HG03378 (cell line): ENCODE measurements at regions not wholly inside any gene's neighbourhood (a gene's known extent, or its start where the extent isn't known, plus 50 kb on each side); places are given as distances from the start of the nearest gene placed in this dataset.
"Not testable (repeated sequence)": the region's sequence is repeated elsewhere in the genome, so short reads cannot be mapped to it uniquely, and the experiment has no call there.

Experiments
- ATAC-seq: cut with Tn5 transposase; IDR thresholded peaks from one replicate; pipeline ENCODE4 v1.9.1; 2021; ENCODE audit warnings: mild to moderate bottlenecking, moderate library complexity; ENCODE audit not compliant: unreplicated experiment

DNA sequence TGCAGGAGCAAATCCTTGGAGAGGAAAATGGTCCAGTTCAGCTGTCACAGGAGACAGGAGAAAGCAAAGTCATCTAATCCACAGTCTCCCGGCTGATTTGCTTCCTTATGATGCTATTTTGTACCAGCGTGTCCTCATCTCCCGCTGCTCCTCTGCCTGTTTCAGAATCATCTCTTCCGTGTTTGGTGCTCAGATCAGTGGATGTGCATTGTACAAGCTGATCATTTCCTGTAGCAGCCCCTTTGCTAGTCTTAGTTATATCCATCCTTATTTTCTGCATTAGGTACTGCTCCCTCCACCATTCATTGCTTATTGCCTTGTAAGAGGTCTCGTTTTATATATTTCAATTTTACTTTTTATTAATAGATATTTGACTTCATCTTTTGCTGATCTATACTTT, 219.9 kb upstream of the PRSS58 start:
- ATAC-seq = not testable (repeated sequence)

DNA sequence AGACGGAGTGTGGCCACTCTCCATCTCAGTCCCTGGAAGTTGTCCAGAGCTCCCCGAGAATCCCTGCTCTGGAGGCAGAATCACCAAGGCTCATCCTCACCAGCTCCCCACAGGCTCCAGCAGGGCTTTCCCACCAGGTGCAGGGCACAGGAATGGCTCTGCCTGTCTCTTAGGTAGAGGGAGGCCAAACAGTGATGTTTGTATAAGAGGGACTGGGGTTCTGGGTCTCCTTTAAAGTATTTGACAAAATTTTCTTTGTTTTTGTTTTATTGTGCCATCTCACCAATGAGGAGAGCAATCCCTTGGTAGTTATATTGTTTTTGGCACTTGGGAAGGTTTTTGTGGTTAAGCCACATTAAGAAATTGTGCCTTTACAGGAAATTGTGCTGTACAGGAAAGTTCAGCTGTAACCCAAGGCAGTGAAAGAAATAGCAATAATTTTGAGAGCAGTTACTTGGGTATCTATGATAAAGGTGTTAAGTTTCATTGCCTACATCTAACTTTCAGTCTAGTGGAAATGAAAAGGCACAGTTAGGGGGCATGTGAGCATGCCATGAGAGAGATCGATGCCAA, 219.3 kb upstream of the PRSS58 start:
- no peak for ATAC-seq

DNA sequence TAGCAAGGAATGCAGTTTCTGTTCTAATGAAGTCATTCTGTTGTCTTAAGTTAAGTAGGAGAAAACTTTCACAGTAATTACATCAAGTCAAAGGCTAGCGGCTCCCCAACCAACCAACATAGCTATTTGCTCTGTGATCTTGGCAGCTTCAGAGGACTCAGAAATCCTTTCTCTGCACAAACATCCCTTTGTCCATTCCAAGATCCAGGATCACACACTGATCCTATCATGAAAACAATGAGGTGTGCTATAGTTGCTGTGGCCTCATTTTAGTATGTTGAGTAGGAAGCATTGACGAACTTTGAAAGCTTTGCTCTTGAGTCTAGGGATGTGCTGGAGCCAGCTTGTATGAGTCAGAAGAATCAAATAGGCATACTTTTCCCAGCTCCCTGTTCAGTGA, 218.2 kb upstream of the PRSS58 start:
- ATAC-seq = no peak

DNA sequence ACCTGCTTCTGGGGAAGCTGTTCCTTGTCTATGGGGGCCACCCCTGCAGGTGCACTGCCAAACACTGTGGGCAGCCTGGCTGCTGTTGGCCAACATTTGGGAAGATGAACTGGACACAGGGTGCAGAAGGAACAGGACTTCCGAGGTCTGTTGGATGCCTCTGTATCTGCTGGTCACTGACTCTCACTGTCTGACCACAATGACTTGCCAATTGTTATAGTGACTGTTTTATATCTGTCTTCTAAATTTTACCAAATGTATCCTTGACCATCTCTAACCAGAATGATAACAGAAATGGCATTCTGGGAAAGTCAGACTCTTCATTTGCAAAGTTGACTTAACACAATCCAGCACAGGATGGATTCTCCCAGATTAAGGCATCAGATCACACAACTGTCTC, 214.0 kb upstream of the PRSS58 start:
- no peak for ATAC-seq

DNA sequence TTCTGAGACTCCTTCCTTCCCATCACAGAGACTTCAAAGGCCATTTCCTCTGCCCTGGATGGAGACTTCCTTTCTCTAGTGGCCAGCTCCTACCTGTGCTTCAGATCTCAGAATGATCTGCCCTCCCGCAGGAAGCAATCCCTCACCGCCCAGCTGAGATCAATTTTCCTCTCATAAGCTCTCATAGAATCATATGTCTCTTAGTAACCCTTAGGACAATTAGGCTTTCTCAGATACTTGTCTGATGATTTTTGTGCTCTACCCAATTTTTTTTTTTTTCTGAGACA, 212.6 kb upstream of the PRSS58 start:
- ATAC-seq = no peak

DNA sequence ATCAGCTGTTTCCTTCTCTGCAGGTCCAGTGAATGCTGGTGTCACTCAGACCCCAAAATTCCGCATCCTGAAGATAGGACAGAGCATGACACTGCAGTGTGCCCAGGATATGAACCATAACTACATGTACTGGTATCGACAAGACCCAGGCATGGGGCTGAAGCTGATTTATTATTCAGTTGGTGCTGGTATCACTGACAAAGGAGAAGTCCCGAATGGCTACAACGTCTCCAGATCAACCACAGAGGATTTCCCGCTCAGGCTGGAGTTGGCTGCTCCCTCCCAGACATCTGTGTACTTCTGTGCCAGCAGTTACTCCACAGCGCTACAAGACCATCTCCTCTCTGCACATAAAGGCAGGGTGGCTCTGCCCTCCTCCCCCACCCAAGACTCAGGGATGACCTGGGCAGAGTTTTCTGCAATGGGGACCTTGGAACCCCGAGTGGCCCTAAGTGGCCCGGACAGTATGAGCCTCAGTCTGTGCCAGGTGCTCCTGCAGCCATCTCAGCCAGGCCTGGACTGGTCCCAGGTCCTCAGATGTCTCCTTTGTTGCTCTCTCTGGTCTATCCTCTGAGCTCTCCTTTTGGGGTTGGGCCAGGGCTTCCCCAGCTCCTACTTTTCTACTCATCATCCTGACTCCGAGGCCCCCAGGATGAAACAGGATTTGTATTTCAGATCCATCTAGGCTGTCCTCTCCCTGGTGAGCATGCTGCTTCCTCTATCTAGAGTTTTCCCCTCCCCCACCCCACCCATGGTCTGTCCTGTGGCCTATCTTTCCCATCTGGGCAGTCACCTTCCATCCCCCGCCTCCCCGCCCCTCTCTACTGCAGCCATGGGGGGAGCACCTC, 212.1 kb upstream of the PRSS58 start:
- no peak for ATAC-seq

DNA sequence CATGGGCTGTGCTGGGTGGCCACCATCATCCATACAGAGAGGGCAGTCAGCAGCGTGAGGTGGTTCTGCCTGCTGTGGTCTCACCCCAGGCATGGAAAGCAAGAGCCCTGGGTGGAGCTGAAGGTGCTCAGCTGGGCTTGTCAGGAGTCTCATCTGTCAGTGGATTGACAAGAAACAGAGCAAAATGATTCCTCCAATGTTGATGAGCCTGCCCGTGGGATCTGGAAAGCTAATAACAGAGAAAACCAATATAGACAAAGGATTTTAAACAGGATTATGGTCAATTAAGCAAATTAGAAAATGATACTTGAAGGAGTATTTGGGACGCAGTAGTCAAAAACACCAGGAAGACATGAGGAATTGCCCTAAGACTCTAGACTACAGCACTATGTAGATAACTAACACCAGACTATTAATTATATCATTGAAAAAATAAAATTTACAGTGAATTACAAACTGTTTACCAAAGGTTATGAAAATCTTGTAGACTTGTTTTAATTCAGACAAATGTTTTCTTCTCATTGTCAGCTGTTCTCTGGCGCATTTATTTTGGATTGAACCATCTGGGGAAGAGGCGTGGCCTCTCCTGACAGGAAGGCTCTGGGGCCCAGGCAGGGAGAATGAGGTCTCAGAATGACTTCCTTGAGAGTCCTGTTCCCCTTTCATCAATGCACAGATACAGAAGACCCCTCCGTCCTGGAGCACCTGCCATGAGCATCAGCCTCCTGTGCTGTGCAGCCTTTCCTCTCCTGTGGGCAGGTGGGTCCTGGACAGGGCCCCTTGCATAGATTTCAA, 211.2 kb upstream of the PRSS58 start:
- no peak for ATAC-seq

DNA sequence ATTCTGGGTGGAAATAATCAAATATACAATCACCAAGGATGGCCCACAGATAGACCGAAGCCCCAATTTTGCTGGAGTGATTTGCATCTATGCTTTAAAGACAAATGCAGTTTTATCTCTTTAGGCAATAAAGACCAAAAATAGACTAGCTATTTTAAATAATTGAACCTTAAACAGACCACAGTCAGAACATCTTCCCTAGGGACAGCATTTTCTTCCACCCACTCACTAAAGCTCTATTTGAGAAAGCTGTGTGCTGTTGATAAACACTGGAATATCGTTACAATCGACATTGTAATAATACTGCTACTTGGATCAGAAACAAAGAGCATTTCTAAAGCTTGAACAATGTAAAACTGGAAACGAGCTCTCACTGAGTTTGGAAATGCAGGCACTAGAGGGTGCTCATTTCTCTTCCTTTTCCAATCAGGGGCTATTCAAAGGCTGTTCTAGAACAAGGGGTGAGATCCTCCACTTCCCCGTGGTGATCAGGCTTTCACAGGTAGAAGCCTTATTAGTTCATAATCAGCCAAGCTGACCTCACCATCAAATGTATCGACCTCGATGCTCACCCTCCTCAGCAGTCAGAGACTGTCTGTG, 209.3 kb upstream of the PRSS58 start:
- not testable (repeated sequence) for ATAC-seq

DNA sequence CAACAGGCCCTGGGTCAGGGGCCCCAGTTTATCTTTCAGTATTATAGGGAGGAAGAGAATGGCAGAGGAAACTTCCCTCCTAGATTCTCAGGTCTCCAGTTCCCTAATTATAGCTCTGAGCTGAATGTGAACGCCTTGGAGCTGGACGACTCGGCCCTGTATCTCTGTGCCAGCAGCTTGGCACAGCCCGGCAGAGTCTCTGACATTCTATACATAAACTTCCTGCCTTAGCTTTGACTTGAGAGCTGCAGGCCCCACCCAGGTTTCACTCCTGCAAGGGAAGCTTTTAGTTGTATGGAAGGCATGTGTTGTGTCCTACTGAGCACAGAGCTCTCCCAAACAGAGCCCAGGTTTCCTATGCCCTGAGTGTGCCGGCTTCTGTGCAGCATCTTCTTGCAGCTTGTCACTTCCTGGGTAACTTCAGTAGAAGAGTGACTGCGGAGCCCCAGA, 205.6 kb upstream of the PRSS58 start:
- ATAC-seq = no peak

DNA sequence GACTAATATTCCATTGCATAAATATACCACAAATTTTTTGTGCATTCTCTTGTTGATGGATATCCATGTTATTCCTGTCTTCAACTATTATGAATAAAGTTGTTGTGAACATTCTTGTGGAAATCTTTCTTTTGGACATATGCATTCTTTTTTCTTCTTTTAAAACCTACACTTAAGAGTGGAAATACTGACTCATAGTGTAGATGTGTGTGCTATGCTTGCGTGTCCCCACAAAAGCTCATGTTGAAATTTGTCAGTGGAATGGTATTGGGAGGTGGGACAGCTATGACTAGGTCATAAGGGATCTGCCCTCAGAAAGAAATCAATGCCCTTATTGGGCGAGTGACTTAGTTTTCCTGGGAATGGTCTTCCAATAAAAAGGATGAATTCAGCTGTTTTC, 203.6 kb upstream of the PRSS58 start:
- no peak for ATAC-seq

DNA sequence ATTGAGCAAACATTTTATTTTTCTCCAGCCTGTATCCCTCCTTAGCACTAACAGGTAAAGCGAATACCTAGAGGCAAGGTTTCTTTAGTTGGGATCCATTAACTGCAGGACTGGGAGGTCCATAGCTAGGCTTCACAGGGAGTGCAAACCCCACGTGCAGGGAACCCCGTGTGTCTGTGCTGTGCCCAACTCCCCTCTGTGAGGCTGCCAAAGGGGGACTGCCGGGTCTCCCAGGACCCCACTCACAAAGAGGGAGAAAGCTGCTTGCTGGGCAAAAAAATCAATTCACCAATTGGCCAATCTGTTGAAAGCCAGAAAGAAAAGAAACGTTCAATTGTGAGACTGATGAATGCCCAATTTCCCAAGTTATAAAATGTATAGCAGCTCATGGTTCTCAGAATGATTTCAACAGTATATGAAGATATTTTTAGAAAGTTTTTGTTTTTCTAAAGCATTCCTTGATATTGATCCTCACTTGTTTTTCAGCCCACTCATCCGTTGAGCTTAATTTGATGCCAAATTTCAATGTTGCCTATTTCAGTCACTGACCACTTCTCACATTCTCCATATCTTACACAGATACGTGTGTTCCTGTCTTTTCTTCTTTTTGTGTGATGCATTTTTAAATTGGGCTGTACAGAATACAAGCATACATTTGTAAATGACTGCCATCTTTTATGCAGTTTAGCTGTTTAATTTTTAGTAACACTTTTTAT, 202.7 kb upstream of the PRSS58 start:
- ATAC-seq = no peak

DNA sequence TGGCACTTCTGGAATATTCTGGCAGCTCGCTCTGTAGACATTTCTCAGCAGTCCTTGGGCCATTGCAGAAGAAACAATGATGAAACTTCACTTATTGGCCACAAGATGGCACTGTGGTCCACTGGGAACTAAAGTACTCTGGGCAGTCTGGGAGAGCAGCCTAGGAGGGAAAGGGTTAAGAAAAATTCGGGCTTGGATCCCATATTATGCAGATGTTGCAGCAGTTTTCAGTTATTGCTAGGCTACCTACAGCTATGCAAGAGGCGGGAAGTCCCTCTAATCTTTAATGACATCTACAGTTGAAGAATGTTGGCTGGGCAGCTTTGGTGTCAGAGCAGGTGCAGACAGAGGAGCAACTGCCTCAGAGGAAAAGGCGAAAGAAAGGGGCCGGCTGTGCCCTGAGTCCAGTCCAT, 201.7 kb upstream of the PRSS58 start:
- peak; percentile 85 for ATAC-seq

DNA sequence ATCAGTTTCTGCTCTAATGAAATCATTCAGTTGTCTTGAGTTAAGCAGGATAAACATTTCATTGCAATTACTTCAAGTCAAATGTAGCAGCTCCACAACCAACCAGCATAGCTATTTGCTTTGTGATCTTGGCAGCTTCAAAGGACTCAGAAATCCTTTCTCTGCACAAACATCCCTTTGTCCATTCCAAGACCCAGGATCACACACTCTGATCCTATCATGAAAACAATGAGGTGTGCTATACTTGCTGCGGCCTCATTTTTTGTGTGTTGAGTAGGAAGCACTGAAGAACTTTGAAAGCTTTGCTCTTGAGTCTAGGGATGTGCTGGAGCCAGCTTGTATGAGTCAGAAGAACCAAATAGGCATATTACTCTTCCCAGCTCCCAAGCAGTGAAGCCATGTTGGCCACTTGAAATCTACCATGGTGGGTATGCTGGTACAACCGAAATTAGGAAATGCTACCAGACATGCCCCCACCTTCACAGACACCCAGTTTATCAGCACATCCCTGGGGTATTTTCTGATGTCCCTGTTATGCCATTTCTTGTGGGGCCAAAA, 199.4 kb upstream of the PRSS58 start:
- no peak for ATAC-seq

DNA sequence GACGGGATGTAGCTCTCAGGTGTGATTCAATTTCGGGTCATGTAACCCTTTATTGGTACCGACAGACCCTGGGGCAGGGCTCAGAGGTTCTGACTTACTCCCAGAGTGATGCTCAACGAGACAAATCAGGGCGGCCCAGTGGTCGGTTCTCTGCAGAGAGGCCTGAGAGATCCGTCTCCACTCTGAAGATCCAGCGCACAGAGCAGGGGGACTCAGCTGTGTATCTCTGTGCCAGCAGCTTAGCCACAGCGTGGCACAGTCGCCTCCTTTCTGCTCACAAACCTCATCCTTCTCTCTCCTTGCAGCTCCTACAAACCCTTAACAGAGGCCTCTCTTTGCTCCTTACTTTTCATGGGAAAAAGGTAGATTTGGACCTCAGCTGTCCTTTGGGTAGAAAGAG, 197.5 kb upstream of the PRSS58 start:
- ATAC-seq = no peak

DNA sequence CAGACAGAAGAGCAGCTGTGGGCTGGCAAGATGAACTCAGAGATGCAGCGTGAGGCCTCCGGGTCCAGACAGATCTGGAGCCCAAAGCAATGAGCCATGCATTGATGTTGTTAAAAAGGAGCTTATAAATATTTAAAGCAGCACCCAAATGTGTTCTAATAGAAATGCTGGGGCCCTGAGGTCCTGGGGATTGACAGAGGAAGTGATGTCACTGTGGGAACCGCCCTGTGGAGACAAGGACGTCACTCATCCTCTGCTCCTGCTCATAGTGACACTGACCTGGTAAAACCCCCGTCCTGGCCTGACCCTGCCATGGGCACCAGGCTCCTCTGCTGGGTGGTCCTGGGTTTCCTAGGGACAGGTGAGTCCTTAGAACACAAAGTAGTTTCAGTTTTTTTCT, 197.0 kb upstream of the PRSS58 start:
- ATAC-seq = no peak

DNA sequence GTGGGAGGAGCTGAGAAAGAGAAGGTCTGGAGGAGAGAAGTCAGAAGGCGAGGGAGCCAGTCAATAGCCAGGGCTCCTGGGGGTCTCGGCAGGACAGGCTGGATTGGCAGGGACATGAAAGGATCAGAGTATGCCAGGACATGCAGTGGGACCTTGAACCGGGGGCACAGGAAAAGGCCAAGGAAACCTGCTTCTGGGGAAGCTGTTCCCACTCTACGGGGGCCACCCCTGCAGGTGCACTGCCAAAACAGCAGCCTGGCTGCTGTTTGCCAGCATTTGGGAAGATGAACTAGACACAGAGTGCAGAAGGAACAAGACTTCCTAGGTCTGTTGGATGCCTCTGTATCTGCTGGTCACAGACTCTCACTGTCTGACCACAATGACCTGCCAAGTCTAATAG, 194.9 kb upstream of the PRSS58 start:
- ATAC-seq = no peak

DNA sequence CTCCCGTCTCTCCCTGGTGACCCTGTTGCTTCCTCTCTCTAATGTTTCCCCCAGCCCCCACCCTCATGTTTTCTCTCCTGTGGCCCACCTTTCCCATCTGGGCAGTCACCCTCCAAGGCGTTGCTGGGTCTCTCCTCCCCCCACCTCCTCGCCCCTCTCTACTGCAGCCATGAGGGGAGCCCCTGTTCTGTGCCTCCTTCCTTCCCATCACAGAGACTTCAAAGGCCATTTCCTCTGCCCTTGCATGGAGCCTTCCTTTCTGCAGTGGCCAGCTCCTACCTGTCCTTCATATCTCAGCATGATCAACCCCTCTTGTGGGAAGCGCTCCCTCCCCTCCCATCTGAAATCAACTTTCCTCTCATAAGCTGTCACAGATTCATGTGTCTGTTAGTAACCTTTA, 194.0 kb upstream of the PRSS58 start:
- ATAC-seq = no peak

DNA sequence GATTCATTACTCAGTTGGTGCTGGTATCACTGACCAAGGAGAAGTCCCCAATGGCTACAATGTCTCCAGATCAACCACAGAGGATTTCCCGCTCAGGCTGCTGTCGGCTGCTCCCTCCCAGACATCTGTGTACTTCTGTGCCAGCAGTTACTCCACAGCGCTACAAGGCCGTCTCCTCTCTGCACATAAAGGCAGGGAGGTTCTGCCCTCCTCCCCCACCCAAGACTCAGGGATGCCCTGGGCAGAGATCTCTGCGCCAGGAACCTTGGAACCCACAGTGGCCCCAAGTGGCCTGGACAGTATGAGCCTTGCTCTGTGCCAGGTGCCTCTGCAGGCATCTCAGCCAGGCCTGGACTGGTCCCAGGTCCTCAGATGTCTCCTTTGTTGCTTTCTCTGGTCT, 193.4 kb upstream of the PRSS58 start:
- ATAC-seq = no peak

DNA sequence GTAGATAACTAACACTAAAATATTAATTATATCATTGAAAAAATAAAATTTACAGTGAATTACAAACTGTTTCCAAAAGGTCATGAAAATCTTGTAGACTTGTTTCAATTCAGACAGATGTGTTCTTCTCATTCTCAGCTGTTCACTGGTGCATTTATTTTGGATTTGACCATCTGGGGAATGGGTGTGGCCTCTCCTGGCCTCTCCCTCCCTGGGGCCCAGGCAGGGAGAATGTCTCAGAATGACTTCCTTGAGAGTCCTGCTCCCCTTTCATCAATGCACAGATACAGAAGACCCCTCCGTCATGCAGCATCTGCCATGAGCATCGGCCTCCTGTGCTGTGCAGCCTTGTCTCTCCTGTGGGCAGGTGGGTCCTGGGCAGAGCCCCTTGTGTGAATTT, 192.8 kb upstream of the PRSS58 start:
- no peak for ATAC-seq

DNA sequence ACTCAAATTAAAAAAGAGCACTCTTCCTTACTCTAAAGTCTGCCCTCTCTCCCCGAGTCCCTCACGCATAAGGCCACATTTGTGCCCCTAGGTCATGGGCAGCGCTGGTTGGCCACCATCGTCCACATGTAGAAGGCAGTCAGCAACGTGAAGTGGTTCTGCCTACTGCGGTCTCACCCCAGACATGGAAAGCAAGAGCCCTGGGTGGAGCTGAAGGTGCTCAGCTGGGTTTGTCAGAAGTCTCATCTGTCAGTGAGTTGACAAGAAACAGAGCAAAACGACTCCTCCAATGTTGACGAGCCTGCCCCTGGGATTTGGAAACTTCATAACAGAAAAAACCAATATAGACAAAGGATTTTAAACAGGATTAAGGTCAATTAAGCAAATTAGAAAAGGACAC, 192.3 kb upstream of the PRSS58 start:
- ATAC-seq = no peak

DNA sequence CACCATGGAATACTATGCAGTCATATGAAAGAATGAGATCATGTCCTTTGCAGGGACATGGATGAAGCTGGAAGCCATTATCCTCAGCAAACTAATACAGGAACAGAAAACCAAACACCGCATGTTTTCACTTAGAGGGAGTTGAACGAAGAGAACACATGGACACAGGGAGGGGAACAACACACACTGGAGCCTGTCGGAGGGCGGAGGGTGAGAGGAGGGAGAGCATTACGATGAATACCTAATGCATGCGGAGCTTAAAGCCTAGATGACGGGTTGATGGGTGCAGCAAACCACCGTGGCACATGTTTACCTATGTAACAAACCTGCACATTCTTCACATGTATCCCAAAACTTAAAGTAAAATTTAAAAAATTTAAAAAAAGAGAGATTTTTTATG, 191.0 kb upstream of the PRSS58 start:
- not testable (repeated sequence) for ATAC-seq
